Neural progenitor cell (in vitro differentiated cells): ENCODE measurements at regions not wholly inside any gene's neighbourhood (a gene's known extent, or its start where the extent isn't known, plus 50 kb on each side); places are given as distances from the start of the nearest gene placed in this dataset.
A peak's percentile ranks its signal among the peaks of the same experiment; 100 is the strongest.

Experiments used
- DNase-seq: peaks from one replicate; pipeline ENCODE4 v3.0.0-alpha.2; 2016; ENCODE audit warnings: low spot score
- H2AFZ ChIP-seq: fragments of 200-600 bp; sonication (generic); replicated peaks from 2 replicates; pipeline ENCODE4 v1.6.1; 2016; ENCODE audit warnings: antibody characterized with exemption
- H3F3A ChIP-seq: fragments of 200-600 bp; sonication (generic); 2 replicates; pipeline ENCODE4 v1.6.1; 2016; ENCODE audit warnings: antibody characterized with exemption, low read depth
- H3K27ac ChIP-seq: fragments of 200-600 bp; sonication (generic); 2 replicates; pipeline ENCODE4 v1.5.1; 2016; ENCODE audit warnings: mild to moderate bottlenecking
- H3K27me3 ChIP-seq: fragments of 200-600 bp; sonication (generic); 2 replicates; pipeline ENCODE4 v1.6.1; 2016; ENCODE audit warnings: mild to moderate bottlenecking, moderate library complexity
- H3K36me3 ChIP-seq: fragments of 200-600 bp; sonication (generic); 2 replicates; pipeline ENCODE4 v1.5.1; 2016
- H3K4me1 ChIP-seq: fragments of 200-600 bp; sonication (generic); 2 replicates; pipeline ENCODE4 v1.6.1; 2016; ENCODE audit warnings: mixed run types
- H3K4me2 ChIP-seq: fragments of 200-600 bp; sonication (generic); 2 replicates; pipeline ENCODE4 v1.6.1; 2016
- H3K4me3 ChIP-seq: fragments of 200-600 bp; sonication (generic); 2 replicates; pipeline ENCODE4 v1.5.1; 2016
- H3K79me2 ChIP-seq: fragments of 200-600 bp; sonication (generic); 2 replicates; pipeline ENCODE4 v1.6.1; 2016; ENCODE audit warnings: low read depth
- H3K9ac ChIP-seq: fragments of 200-600 bp; sonication (generic); 2 replicates; pipeline ENCODE4 v1.6.1; 2016
- H3K9me3 ChIP-seq: fragments of 200-600 bp; sonication (generic); 2 replicates; pipeline ENCODE4 v1.5.1; 2016; ENCODE audit warnings: low read depth
- H4K20me1 ChIP-seq: fragments of 200-600 bp; sonication (generic); 2 replicates; pipeline ENCODE4 v1.6.1; 2016; ENCODE audit warnings: low read depth
- H3K27ac Mint-ChIP-seq: 3 replicates; pipeline ENCODE4 v1.8.0; 2021; ENCODE audit warnings: mixed read lengths
- H3K27me3 Mint-ChIP-seq: 2 replicates; pipeline ENCODE4 v1.8.0; 2022; ENCODE audit warnings: low read depth, mild to moderate bottlenecking, inconsistent platforms, moderate library complexity, mixed read lengths; ENCODE audit not compliant: insufficient read depth
- H3K36me3 Mint-ChIP-seq: 3 replicates; pipeline ENCODE4 v1.8.0; 2021; ENCODE audit warnings: mixed read lengths
- H3K4me1 Mint-ChIP-seq: 3 replicates; pipeline ENCODE4 v1.8.0; 2021; ENCODE audit warnings: mixed read lengths
- H3K4me3 Mint-ChIP-seq: 3 replicates; pipeline ENCODE4 v1.8.0; 2021; ENCODE audit warnings: mild to moderate bottlenecking, moderate library complexity, mixed read lengths
- H3K9me3 Mint-ChIP-seq: 3 replicates; pipeline ENCODE4 v1.8.0; 2020; ENCODE audit warnings: mixed read lengths
- EZH2 ChIP-seq: fragments of 200-600 bp; sonication (generic); IDR thresholded peaks from 2 replicates; pipeline ENCODE4 v1.6.1; 2017; ENCODE audit warnings: antibody characterized with exemption, mild to moderate bottlenecking, moderate library complexity
- EZH2phosphoT487 ChIP-seq: fragments of 200-600 bp; sonication (generic); IDR thresholded peaks from 2 replicates; pipeline ENCODE4 v1.6.1; 2017; ENCODE audit warnings: antibody characterized with exemption
- TF ChIP-seq, protein P1 (sequence below): fragments of 200-600 bp; sonication (generic); IDR thresholded peaks from 2 replicates; pipeline ENCODE4 v1.5.1; 2017; ENCODE audit warnings: antibody characterized with exemption, mild to moderate bottlenecking

GRCh38 chr16:65600629-65601028, 478.8 kb upstream of the CDH11 start:
- peak; percentile 9 for DNase-seq
- no peak overlapping the region for H3K4me3 ChIP-seq
- Mint-ChIP-seq H3K36me3 (no peaks in the 10 kb centered on the region), H3K27ac (peak overlapping the region; percentile 95), H3K9me3 (peaks cover 18% of the 10 kb centered on the region), H3K4me1 (peaks cover 32% of the 10 kb centered on the region), H3K4me3 (peak overlapping the region; percentile 26), H3K27me3 (peaks cover 10% of the 10 kb centered on the region)
- H3K4me1 ChIP-seq, result peaks cover 34% of the 10 kb centered on the region
- TF ChIP-seq EZH2phosphoT487, result no peak
- TF ChIP-seq, protein P1, sequence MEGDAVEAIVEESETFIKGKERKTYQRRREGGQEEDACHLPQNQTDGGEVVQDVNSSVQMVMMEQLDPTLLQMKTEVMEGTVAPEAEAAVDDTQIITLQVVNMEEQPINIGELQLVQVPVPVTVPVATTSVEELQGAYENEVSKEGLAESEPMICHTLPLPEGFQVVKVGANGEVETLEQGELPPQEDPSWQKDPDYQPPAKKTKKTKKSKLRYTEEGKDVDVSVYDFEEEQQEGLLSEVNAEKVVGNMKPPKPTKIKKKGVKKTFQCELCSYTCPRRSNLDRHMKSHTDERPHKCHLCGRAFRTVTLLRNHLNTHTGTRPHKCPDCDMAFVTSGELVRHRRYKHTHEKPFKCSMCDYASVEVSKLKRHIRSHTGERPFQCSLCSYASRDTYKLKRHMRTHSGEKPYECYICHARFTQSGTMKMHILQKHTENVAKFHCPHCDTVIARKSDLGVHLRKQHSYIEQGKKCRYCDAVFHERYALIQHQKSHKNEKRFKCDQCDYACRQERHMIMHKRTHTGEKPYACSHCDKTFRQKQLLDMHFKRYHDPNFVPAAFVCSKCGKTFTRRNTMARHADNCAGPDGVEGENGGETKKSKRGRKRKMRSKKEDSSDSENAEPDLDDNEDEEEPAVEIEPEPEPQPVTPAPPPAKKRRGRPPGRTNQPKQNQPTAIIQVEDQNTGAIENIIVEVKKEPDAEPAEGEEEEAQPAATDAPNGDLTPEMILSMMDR, result no peak
- TF ChIP-seq EZH2, result no peak
- H4K20me1 ChIP-seq, result no peaks in the 10 kb centered on the region
- no peaks in the 10 kb centered on the region for H3K36me3 ChIP-seq
- no peak overlapping the region for H2AFZ ChIP-seq
- H3K9ac ChIP-seq, result no peak overlapping the region
- H3K27me3 ChIP-seq, result no peaks in the 10 kb centered on the region
- peak overlapping the region; percentile 55 for H3K4me2 ChIP-seq
- H3K27ac ChIP-seq, result peak overlapping the region; percentile 98
- H3F3A ChIP-seq, result peaks cover 39% of the 10 kb centered on the region
- no peaks in the 10 kb centered on the region for H3K79me2 ChIP-seq
- H3K9me3 ChIP-seq, result no peaks in the 10 kb centered on the region

DNA sequence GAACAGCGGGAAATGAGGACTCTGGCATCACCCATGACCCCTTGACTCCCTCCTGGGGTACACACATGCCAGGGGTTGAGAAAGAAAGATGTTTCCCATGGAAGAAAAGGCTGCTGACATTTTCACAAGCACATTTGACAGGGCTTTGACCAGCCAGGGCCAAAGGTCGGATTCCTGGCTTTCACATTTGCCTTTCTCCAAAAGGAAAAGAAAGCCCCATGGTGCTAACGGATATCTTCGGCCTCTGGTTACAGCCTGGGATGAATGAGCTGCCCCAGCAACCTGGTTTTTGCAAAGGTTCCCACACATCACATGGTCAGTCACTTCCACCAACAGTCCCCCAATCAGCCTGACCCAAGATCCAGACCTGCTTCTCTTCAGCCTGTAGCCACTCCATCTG, 478.2 kb upstream of the CDH11 start:
- peak overlapping the region; percentile 55 for H3K4me2 ChIP-seq
- H3K27me3 ChIP-seq, result no peaks in the 10 kb centered on the region
- H3K9me3 ChIP-seq, result no peaks in the 10 kb centered on the region
- H4K20me1 ChIP-seq, result no peaks in the 10 kb centered on the region
- H3K4me3 ChIP-seq, result no peak overlapping the region
- H3K9me3 Mint-ChIP-seq, result peaks cover 20% of the 10 kb centered on the region
- H3F3A ChIP-seq, result peaks cover 39% of the 10 kb centered on the region
- peaks cover 12% of the 10 kb centered on the region for H3K27me3 Mint-ChIP-seq
- no peaks in the 10 kb centered on the region for H3K36me3 Mint-ChIP-seq
- H3K4me3 Mint-ChIP-seq, result peak overlapping the region; percentile 26
- H2AFZ ChIP-seq, result no peak overlapping the region
- peak; percentile 79 for DNase-seq
- H3K9ac ChIP-seq, result no peak overlapping the region
- H3K4me1 Mint-ChIP-seq, result peaks cover 32% of the 10 kb centered on the region
- H3K4me1 ChIP-seq, result peaks cover 34% of the 10 kb centered on the region
- H3K27ac ChIP-seq, result peak overlapping the region; percentile 98
- TF ChIP-seq EZH2phosphoT487 (no peak), EZH2 (no peak)
- TF ChIP-seq, protein P1, result no peak
- no peaks in the 10 kb centered on the region for H3K36me3 ChIP-seq
- H3K79me2 ChIP-seq, result no peaks in the 10 kb centered on the region
- H3K27ac Mint-ChIP-seq, result peak overlapping the region; percentile 95

GRCh38 chr16:65598621-65599020, 476.8 kb upstream of the CDH11 start:
- H3K4me2 ChIP-seq, result peak overlapping the region; percentile 55
- no peaks in the 10 kb centered on the region for H3K36me3 ChIP-seq
- Mint-ChIP-seq H3K9me3 (peaks cover 23% of the 10 kb centered on the region), H3K36me3 (no peaks in the 10 kb centered on the region), H3K4me3 (no peak overlapping the region), H3K27ac (peak overlapping the region; percentile 75), H3K27me3 (peaks cover 14% of the 10 kb centered on the region), H3K4me1 (peaks cover 32% of the 10 kb centered on the region)
- no peaks in the 10 kb centered on the region for H3K9me3 ChIP-seq
- H3K79me2 ChIP-seq, result no peaks in the 10 kb centered on the region
- peak overlapping the region; percentile 98 for H3K27ac ChIP-seq
- no peak overlapping the region for H3K9ac ChIP-seq
- H3K4me3 ChIP-seq, result no peak overlapping the region
- no peaks in the 10 kb centered on the region for H3K27me3 ChIP-seq
- DNase-seq, result peak; percentile 86
- no peak for TF ChIP-seq EZH2phosphoT487
- no peak for TF ChIP-seq EZH2
- TF ChIP-seq, protein P1, result no peak
- peaks cover 34% of the 10 kb centered on the region for H3K4me1 ChIP-seq
- no peaks in the 10 kb centered on the region for H4K20me1 ChIP-seq
- H2AFZ ChIP-seq, result no peak overlapping the region
- peaks cover 39% of the 10 kb centered on the region for H3F3A ChIP-seq
